ENCODE measurements at regions not wholly inside any gene's neighbourhood (a gene's known extent, or its start where the extent isn't known, plus 50 kb on each side); places are given as distances from the start of the nearest gene placed in this dataset.
A peak's percentile ranks its signal among the peaks of the same experiment; 100 is the strongest.

DNA sequence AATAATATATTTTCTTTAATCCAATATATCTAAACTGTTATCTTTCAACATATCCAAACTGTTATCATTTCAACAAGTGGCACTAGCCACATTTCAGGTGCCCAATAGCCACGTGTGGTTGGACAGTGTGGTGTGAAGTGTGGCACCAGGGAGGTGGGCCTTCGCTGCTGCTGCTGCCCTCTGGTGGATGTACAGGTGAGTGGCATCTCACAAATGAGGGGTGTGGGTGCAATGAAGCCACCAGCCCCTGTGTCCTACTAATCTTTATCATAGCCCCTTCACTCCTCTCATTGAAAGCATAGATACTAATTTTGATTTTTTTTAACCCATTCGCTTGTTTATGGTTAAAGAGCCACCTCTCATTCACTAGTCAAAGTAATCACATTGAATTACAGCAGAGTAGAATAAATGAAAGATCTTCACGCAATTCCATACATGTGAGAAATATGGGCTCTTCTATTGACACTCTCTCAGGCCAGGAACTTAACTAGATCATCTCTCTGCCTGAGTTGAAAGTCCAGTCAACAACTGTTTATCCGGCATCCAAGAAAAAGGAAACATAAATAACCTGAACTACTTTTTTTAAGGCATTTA, 499.2 kb downstream of the OMA1 start:
- H3K9ac ChIP-seq (ENCODE audit: insufficient read depth in 1 of 2, low read depth in 2 of 2, low read length in 2 of 2), result no peak overlapping the region
- no peak overlapping the region for H3K4me3 ChIP-seq
- 5% methylated on average over 5 of the region's 5 CpGs for WGBS (ENCODE audit: insufficient coverage, low coverage, missing lambda C conversion rate)
- H3K36me3 ChIP-seq (ENCODE audit: control insufficient read depth, insufficient read depth, low read length), result no peaks in the 10 kb centered on the region
- H3K9me1 ChIP-seq (ENCODE audit: control insufficient read depth, insufficient read depth, low read length), result no peaks in the 10 kb centered on the region
- no peaks in the 10 kb centered on the region for H3K4me1 ChIP-seq (replicated peaks in 1 of 2; ENCODE audit: control insufficient read depth in 2 of 2, insufficient read depth in 2 of 2, low read length in 2 of 2)
- intact Hi-C loops (cut with micrococcal nuclease) (loop anchor here (1.0 kb wide), 1 partner anchor 1215 kb away; no protein-coding TSS in a partner anchor), in situ Hi-C loops (cut with MboI) (loop anchor here (25.0 kb wide), 1 partner anchor 1210 kb away; no protein-coding TSS in a partner anchor)
- no peak overlapping the region for H3K4me2 ChIP-seq (ENCODE audit: insufficient read depth, low read length)
- no peaks in the 10 kb centered on the region for H4K20me1 ChIP-seq (replicated peaks; ENCODE audit: control insufficient read depth, insufficient read depth, low read length)
- ChIA-PET POLR2A (interaction anchor here (1.2 kb wide), 1 partner anchor 12 kb away, joined by 4 read pairs; no protein-coding TSS in a partner anchor), CTCF (ENCODE audit: low intra/inter-chr PET ratio) (no interaction called here)
- H3K27ac ChIP-seq (ENCODE audit: extremely low read depth, low read depth, low read length), result no peak overlapping the region
- ATAC-seq (peak; percentile 91), DNase-seq (ENCODE audit: extremely low read depth in 1 of 4, low spot score in 3 of 4) (peak; percentile 37 to 76 (median 70)), FAIRE-seq (no peak)
- no TSS peak for BruUV-seq (replicated peaks)
- no peaks in the 10 kb centered on the region for H3K79me2 ChIP-seq (ENCODE audit: control insufficient read depth, insufficient read depth, low read length)
- no peak overlapping the region for H2AFZ ChIP-seq (ENCODE audit: low read depth, low read length)
- H3K27me3 ChIP-seq (ENCODE audit: control insufficient read depth in 2 of 2, insufficient read depth in 2 of 2, low read length in 2 of 2), result no peaks in the 10 kb centered on the region
- H3K9me3 ChIP-seq (replicated peaks; ENCODE audit: control insufficient read depth, insufficient read depth, low read depth, low read length), result no peaks in the 10 kb centered on the region
- TF ChIP-seq, protein P1, sequence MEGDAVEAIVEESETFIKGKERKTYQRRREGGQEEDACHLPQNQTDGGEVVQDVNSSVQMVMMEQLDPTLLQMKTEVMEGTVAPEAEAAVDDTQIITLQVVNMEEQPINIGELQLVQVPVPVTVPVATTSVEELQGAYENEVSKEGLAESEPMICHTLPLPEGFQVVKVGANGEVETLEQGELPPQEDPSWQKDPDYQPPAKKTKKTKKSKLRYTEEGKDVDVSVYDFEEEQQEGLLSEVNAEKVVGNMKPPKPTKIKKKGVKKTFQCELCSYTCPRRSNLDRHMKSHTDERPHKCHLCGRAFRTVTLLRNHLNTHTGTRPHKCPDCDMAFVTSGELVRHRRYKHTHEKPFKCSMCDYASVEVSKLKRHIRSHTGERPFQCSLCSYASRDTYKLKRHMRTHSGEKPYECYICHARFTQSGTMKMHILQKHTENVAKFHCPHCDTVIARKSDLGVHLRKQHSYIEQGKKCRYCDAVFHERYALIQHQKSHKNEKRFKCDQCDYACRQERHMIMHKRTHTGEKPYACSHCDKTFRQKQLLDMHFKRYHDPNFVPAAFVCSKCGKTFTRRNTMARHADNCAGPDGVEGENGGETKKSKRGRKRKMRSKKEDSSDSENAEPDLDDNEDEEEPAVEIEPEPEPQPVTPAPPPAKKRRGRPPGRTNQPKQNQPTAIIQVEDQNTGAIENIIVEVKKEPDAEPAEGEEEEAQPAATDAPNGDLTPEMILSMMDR (IDR thresholded peaks at IDR 0.05 in 2 of 3, conservative IDR thresholded peaks at IDR 0.05 in 1 of 3; ENCODE audit: insufficient read depth in 2 of 3, low read depth in 1 of 3, low read length in 3 of 3), result peak; percentile 58 to 71 (median 63)
- TF ChIP-seq MTA1 (IDR thresholded peaks at IDR 0.05; ENCODE audit: borderline replicate concordance) (no peak), TRIM28 (IDR thresholded peaks at IDR 0.05) (no peak), PHB (CRISPR knock-in tag; IDR thresholded peaks at IDR 0.05) (no peak), HDAC8 (tag; IDR thresholded peaks at IDR 0.05) (no peak), ASH1L (IDR thresholded peaks at IDR 0.05; ENCODE audit: borderline replicate concordance, low read depth, partially characterized antibody) (no peak), L3MBTL2 (IDR thresholded peaks at IDR 0.05) (peak; percentile 44; the same call in 1 of the 2 replicates), PURB (CRISPR knock-in tag; IDR thresholded peaks at IDR 0.05; ENCODE audit: low read depth) (no peak), RAD21 (CRISPR knock-in tag; conservative IDR thresholded peaks at IDR 0.05 in 1 of 2, IDR thresholded peaks at IDR 0.05 in 1 of 2) (peak; percentile 38 to 67; a peak in 3 of 4 replicates), SMC3 (conservative IDR thresholded peaks at IDR 0.05; ENCODE audit: insufficient read depth, low read depth, low read length) (peak; percentile 57), REST (IDR thresholded peaks at IDR 0.05; ENCODE audit: borderline replicate concordance) (peak; percentile 35; the same call in 1 of the 2 replicates), REST (CRISPR knock-in tag; IDR thresholded peaks at IDR 0.05; ENCODE audit: low read depth) (no peak)

Data from K562 (cell line).